GM12874 (cell line): ENCODE measurements at regions not wholly inside any gene's neighbourhood (a gene's known extent, or its start where the extent isn't known, plus 50 kb on each side); places are given as distances from the start of the nearest gene placed in this dataset.

Source experiments
- CTCF ChIP-seq: IDR thresholded peaks from 2 replicates; pipeline ENCODE4 v1.5.1; 2011; ENCODE audit warnings: low read depth, mild to moderate bottlenecking, control low read depth, low read length, moderate library complexity; ENCODE audit not compliant: insufficient read depth

DNA sequence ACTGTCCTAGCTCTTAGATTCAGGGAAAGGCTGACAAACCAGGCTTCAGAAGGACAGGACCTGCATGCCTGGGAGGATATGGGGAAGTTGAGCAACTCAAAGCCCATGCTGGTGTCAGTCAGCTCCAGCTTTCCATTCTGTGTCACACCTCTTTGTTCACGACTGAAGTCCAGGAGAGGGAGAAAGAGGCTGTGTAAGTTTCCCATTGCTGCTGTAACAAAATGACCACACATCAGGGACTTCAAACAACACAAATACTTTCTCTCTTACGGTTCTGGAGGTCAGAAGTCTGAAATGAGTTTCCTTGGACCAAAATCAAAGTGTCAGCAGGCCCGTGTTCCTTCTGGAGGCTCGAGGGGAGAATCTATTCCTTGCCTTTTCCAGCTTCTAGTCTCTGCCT lies 50.6 kb upstream of the STX18 start:
- TF ChIP-seq CTCF, result no peak
